ENCODE measurements at regions not wholly inside any gene's neighbourhood (a gene's known extent, or its start where the extent isn't known, plus 50 kb on each side); places are given as distances from the start of the nearest gene placed in this dataset.

- no peak for TF ChIP-seq CTCF (IDR thresholded peaks at IDR 0.05)
- no peak overlapping the region for H3K4me3 ChIP-seq
- intact Hi-C loops (cut with DNase I) = no loop called here
- DNase-seq (ENCODE audit: low spot score in 2 of 2) = no peak
- no peaks in the 10 kb centered on the region for H3K4me1 ChIP-seq
- H3K9me3 ChIP-seq = peaks cover 0 to 4% of the 10 kb centered on the region in 2 donors
- H3K36me3 ChIP-seq = no peaks in the 10 kb centered on the region
- H3K27me3 ChIP-seq = no peaks in the 10 kb centered on the region
- H3K27ac ChIP-seq = no peak overlapping the region
These were observed 486.4 kb upstream of the FAT1 start for GRCh38 chr4:187209921-187210613.

GRCh38 chr4:187212446-187213080, 488.9 kb upstream of the FAT1 start:
- intact Hi-C loops (cut with DNase I) = no loop called here
- Histone ChIP-seq H3K27me3 (no peaks in the 10 kb centered on the region), H3K4me3 (peak overlapping the region in 1 of 2 donors; percentile 11), H3K27ac (no peak overlapping the region), H3K36me3 (no peaks in the 10 kb centered on the region), H3K9me3 (no peaks in the 10 kb centered on the region), H3K4me1 (no peaks in the 10 kb centered on the region)
- no peak for TF ChIP-seq CTCF (IDR thresholded peaks at IDR 0.05)
- DNase-seq (ENCODE audit: low spot score in 2 of 2) = no peak

- Histone ChIP-seq H3K36me3 (no peaks in the 10 kb centered on the region), H3K4me1 (no peaks in the 10 kb centered on the region), H3K27ac (no peak overlapping the region), H3K27me3 (no peaks in the 10 kb centered on the region), H3K9me3 (no peaks in the 10 kb centered on the region), H3K4me3 (no peak overlapping the region)
- DNase-seq (ENCODE audit: low spot score in 2 of 2) = no peak
- TF ChIP-seq CTCF (IDR thresholded peaks at IDR 0.05) = no peak
- intact Hi-C loops (cut with DNase I) = no loop called here
These were observed 491.8 kb upstream of the FAT1 start for GRCh38 chr4:187215438-187215837.

- intact Hi-C loops (cut with DNase I) = no loop called here
- no peak for TF ChIP-seq CTCF (IDR thresholded peaks at IDR 0.05)
- Histone ChIP-seq H3K9me3 (no peaks in the 10 kb centered on the region), H3K27me3 (no peaks in the 10 kb centered on the region), H3K4me1 (no peaks in the 10 kb centered on the region), H3K27ac (no peak overlapping the region), H3K36me3 (no peaks in the 10 kb centered on the region), H3K4me3 (no peak overlapping the region)
- no peak for DNase-seq (ENCODE audit: low spot score in 2 of 2)
These were observed 495.1 kb upstream of the FAT1 start for GRCh38 chr4:187218705-187219245.

- Histone ChIP-seq H3K4me1 (no peaks in the 10 kb centered on the region), H3K36me3 (no peaks in the 10 kb centered on the region), H3K9me3 (no peaks in the 10 kb centered on the region), H3K27me3 (no peaks in the 10 kb centered on the region), H3K27ac (no peak overlapping the region), H3K4me3 (no peak overlapping the region)
- intact Hi-C loops (cut with DNase I) = no loop called here
- no peak for DNase-seq (ENCODE audit: low spot score in 2 of 2)
- TF ChIP-seq CTCF (IDR thresholded peaks at IDR 0.05) = no peak
These were observed 500.9 kb upstream of the FAT1 start for GRCh38 chr4:187224560-187224959.

All from ascending aorta (tissue), 2 donors.